ENCODE measurements at regions not wholly inside any gene's neighbourhood (a gene's known extent, or its start where the extent isn't known, plus 50 kb on each side); places are given as distances from the start of the nearest gene placed in this dataset.

DNA sequence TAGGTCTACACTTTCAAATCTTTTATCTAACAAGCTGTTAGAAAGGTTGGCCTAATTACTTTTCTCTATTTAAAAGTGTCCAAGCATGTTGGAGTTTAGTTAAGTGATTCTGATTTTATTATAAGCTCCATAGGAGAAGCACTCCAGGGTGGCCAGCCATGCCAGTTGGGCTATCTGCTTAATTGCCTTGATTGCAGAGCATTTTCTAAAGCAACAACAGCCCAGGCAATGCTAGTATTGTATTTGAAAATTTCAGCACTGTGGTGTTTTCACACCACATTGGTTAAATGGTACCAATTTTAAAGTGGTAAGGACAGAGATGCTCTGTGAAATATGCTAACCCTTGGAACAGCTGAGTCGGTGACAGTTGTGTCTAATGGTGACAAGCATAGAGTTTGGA lies 510.5 kb upstream of the CDH8 start:
- Histone ChIP-seq H3K27ac (no peak overlapping the region), H3K9me3 (no peaks in the 10 kb centered on the region), H3K4me1 (no peaks in the 10 kb centered on the region), H3K36me3 (no peaks in the 10 kb centered on the region), H3K4me3 (no peak overlapping the region), H3K27me3 (no peaks in the 10 kb centered on the region)
- in situ Hi-C loops (cut with MboI; ENCODE audit: low pct_ligation_motif_present in 1 of 4, low pct_unique_long_range_greater_than_20kb in 1 of 4, low sequenced_read_pairs in 3 of 4) = no loop called here
- intact Hi-C loops (cut with DNase I; ENCODE audit: low total_unique reads) = no loop called here
- TF ChIP-seq, protein P1, sequence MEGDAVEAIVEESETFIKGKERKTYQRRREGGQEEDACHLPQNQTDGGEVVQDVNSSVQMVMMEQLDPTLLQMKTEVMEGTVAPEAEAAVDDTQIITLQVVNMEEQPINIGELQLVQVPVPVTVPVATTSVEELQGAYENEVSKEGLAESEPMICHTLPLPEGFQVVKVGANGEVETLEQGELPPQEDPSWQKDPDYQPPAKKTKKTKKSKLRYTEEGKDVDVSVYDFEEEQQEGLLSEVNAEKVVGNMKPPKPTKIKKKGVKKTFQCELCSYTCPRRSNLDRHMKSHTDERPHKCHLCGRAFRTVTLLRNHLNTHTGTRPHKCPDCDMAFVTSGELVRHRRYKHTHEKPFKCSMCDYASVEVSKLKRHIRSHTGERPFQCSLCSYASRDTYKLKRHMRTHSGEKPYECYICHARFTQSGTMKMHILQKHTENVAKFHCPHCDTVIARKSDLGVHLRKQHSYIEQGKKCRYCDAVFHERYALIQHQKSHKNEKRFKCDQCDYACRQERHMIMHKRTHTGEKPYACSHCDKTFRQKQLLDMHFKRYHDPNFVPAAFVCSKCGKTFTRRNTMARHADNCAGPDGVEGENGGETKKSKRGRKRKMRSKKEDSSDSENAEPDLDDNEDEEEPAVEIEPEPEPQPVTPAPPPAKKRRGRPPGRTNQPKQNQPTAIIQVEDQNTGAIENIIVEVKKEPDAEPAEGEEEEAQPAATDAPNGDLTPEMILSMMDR (IDR thresholded peaks at IDR 0.05) = no peak
- no peak for TF ChIP-seq POLR2A (IDR thresholded peaks at IDR 0.05)
- 88 to 96% methylated on average over 1 of the region's 1 CpG for WGBS, 2 donors (ENCODE audit: low coverage in 1 of 2)
- no peak for DNase-seq

DNA sequence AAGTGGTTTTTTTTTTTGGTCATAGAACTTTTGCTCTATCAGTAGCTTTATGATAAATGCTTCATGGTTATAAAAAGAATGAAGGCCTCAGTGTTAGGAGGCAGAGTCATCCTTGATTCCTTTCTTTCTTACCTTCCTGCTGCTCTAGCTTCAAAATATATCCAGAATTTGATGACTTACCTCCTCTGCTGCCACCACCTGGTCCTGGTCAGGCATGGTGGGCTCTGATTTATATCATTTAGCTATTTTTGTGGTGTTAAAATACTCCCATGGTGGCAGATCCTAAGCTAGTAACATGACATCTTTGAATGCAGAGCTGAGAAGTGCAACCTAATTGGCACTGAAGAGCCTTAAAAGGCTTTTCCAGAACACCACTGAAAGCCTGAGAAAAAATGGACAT lies 508.8 kb upstream of the CDH8 start:
- Histone ChIP-seq H3K4me3 (no peak overlapping the region), H3K27ac (no peak overlapping the region), H3K36me3 (no peaks in the 10 kb centered on the region), H3K9me3 (no peaks in the 10 kb centered on the region), H3K4me1 (no peaks in the 10 kb centered on the region), H3K27me3 (no peaks in the 10 kb centered on the region)
- TF ChIP-seq POLR2A (IDR thresholded peaks at IDR 0.05) (no peak), EP300 (IDR thresholded peaks at IDR 0.05; ENCODE audit: low read depth) (no peak), POLR2AphosphoS5 (IDR thresholded peaks at IDR 0.05) (no peak)
- TF ChIP-seq, protein P1 (IDR thresholded peaks at IDR 0.05) = no peak
- in situ Hi-C loops (cut with MboI; ENCODE audit: low pct_ligation_motif_present in 1 of 4, low pct_unique_long_range_greater_than_20kb in 1 of 4, low sequenced_read_pairs in 3 of 4) = no loop called here
- DNase-seq = no peak
- intact Hi-C loops (cut with DNase I; ENCODE audit: low total_unique reads) = no loop called here

DNA sequence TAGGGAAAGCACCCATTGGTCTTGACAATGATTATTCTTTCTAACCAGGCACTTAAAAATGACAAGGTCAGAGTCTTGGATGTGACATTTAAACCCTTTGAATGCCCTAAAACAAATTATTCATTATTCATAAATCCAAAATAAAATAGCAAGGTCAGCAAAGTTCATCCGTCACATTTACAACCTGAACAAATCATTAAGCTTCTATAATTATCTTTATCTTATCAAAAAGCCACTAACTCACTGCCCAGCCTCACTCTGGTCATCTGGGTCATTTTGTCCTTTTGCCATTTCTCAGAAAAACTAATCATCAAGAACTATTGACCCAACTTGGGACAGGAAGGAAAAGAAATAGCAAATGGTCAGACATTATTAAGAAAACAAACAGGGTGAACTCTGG lies 507.3 kb upstream of the CDH8 start:
- intact Hi-C loops (cut with DNase I; ENCODE audit: low total_unique reads) = no loop called here
- H3K4me3 ChIP-seq = no peak overlapping the region
- no peak for DNase-seq
- WGBS, 2 donors (ENCODE audit: low coverage in 1 of 2) = 67 to 70% methylated on average over 1 of the region's 1 CpG
- TF ChIP-seq, protein P1 (IDR thresholded peaks at IDR 0.05) = no peak
- no peaks in the 10 kb centered on the region for H3K27me3 ChIP-seq
- no peaks in the 10 kb centered on the region for H3K36me3 ChIP-seq
- no peaks in the 10 kb centered on the region for H3K4me1 ChIP-seq
- no peak overlapping the region for H3K27ac ChIP-seq
- in situ Hi-C loops (cut with MboI; ENCODE audit: low pct_ligation_motif_present in 1 of 4, low pct_unique_long_range_greater_than_20kb in 1 of 4, low sequenced_read_pairs in 3 of 4) = no loop called here
- H3K9me3 ChIP-seq = no peaks in the 10 kb centered on the region

DNA sequence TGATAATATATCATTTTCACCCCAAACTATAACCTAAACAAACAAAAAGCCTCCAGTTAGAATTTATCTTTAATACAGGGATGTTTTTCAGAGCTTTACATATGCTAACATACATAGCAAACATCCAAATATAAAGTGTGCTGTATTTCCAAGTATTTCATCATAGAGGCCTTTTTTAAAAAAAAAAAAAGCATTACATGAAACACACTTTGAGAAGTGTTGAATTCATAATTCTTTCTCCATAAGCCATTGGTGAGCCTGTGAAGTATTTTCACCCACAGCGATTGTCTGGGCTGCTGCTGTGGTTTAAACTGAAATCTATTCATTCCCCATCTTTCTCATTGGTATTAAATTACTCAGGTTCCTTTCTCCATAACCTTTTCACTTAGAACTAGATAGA lies 503.4 kb upstream of the CDH8 start:
- intact Hi-C loops (cut with DNase I; ENCODE audit: low total_unique reads) (no loop called here), in situ Hi-C loops (cut with MboI; ENCODE audit: low pct_ligation_motif_present in 1 of 4, low pct_unique_long_range_greater_than_20kb in 1 of 4, low sequenced_read_pairs in 3 of 4) (no loop called here)
- Histone ChIP-seq H3K9me3 (no peaks in the 10 kb centered on the region), H3K27ac (no peak overlapping the region), H3K36me3 (no peaks in the 10 kb centered on the region), H3K27me3 (no peaks in the 10 kb centered on the region), H3K4me3 (no peak overlapping the region), H3K4me1 (no peaks in the 10 kb centered on the region)
- TF ChIP-seq, protein P1 (IDR thresholded peaks at IDR 0.05) = no peak
- TF ChIP-seq POLR2A (IDR thresholded peaks at IDR 0.05) (no peak), POLR2AphosphoS5 (IDR thresholded peaks at IDR 0.05) (no peak), EP300 (IDR thresholded peaks at IDR 0.05; ENCODE audit: low read depth) (no peak)
- DNase-seq = no peak
- WGBS, 2 donors (ENCODE audit: low coverage in 1 of 2) = 77 to 86% methylated on average over 1 of the region's 1 CpG

Measured in transverse colon (tissue), 4 donors.